ENCODE measurements at regions not wholly inside any gene's neighbourhood (a gene's known extent, or its start where the extent isn't known, plus 50 kb on each side); places are given as distances from the start of the nearest gene placed in this dataset.

GRCh38 chr2:45191976-45192375 is 182.7 kb upstream of the SIX2 start:
- no peak for TF ChIP-seq CTCF (IDR thresholded peaks at IDR 0.05; ENCODE audit: low read depth, low read length, missing control alignments)
- no peak for DNase-seq (ENCODE audit: extremely low read depth, low read depth)
- H3K4me3 ChIP-seq (replicated peaks; ENCODE audit: low read depth, low read length) = no peak overlapping the region

- no peak for DNase-seq (ENCODE audit: extremely low read depth, low read depth)
- TF ChIP-seq CTCF (IDR thresholded peaks at IDR 0.05; ENCODE audit: low read depth, low read length, missing control alignments) = no peak
- no peak overlapping the region for H3K4me3 ChIP-seq (replicated peaks; ENCODE audit: low read depth, low read length)
These were observed 182.1 kb upstream of the SIX2 start for GRCh38 chr2:45191146-45191863.

- H3K4me3 ChIP-seq (replicated peaks; ENCODE audit: low read depth, low read length) = no peak overlapping the region
- no peak for TF ChIP-seq CTCF (IDR thresholded peaks at IDR 0.05; ENCODE audit: low read depth, low read length, missing control alignments)
- no peak for DNase-seq (ENCODE audit: extremely low read depth, low read depth)
These were observed 181.3 kb upstream of the SIX2 start for GRCh38 chr2:45190481-45190942.

- DNase-seq (ENCODE audit: extremely low read depth, low read depth) = no peak
- no peak overlapping the region for H3K4me3 ChIP-seq (replicated peaks; ENCODE audit: low read depth, low read length)
- TF ChIP-seq CTCF (IDR thresholded peaks at IDR 0.05; ENCODE audit: low read depth, low read length, missing control alignments) = no peak
These were observed 175.4 kb upstream of the SIX2 start for GRCh38 chr2:45184606-45185005.

GRCh38 chr2:45182667-45183295 is 173.5 kb upstream of the SIX2 start:
- DNase-seq (ENCODE audit: extremely low read depth, low read depth) = no peak
- H3K4me3 ChIP-seq (replicated peaks; ENCODE audit: low read depth, low read length) = no peak overlapping the region
- TF ChIP-seq CTCF (IDR thresholded peaks at IDR 0.05; ENCODE audit: low read depth, low read length, missing control alignments) = no peak

- H3K4me3 ChIP-seq (replicated peaks; ENCODE audit: low read depth, low read length) = no peak overlapping the region
- no peak for DNase-seq (ENCODE audit: extremely low read depth, low read depth)
- no peak for TF ChIP-seq CTCF (IDR thresholded peaks at IDR 0.05; ENCODE audit: low read depth, low read length, missing control alignments)
These were observed 171.5 kb upstream of the SIX2 start for GRCh38 chr2:45180779-45181178.
